ENCODE measurements at regions not wholly inside any gene's neighbourhood (a gene's known extent, or its start where the extent isn't known, plus 50 kb on each side); places are given as distances from the start of the nearest gene placed in this dataset.
"Not testable (repeated sequence)": the region's sequence is repeated elsewhere in the genome, so short reads cannot be mapped to it uniquely, and the experiment has no call there.

GRCh38 chr14:55781046-55781445 is 201.0 kb downstream of the KTN1 start:
- H3K4me1 Mint-ChIP-seq (ENCODE audit: low read depth), result no peaks in the 10 kb centered on the region
- H3K27me3 Mint-ChIP-seq, result no peaks in the 10 kb centered on the region
- DNase-seq (ENCODE audit: low spot score, unreplicated experiment), result no peak
- no peak overlapping the region for H3K4me3 Mint-ChIP-seq (ENCODE audit: low read depth)
- no peak for TF ChIP-seq CTCF (IDR thresholded peaks at IDR 0.05; ENCODE audit: unreplicated experiment)
- H3K9me3 Mint-ChIP-seq (ENCODE audit: low read depth), result peaks cover 4% of the 10 kb centered on the region
- no peaks in the 10 kb centered on the region for H3K36me3 Mint-ChIP-seq (ENCODE audit: insufficient read depth)
- no peak overlapping the region for H3K27ac Mint-ChIP-seq

GRCh38 chr14:55782166-55782565 is 202.2 kb downstream of the KTN1 start:
- no peak for DNase-seq (ENCODE audit: low spot score, unreplicated experiment)
- Mint-ChIP-seq H3K9me3 (ENCODE audit: low read depth) (peaks cover 4% of the 10 kb centered on the region), H3K4me1 (ENCODE audit: low read depth) (no peaks in the 10 kb centered on the region), H3K27me3 (no peaks in the 10 kb centered on the region), H3K27ac (no peak overlapping the region), H3K4me3 (ENCODE audit: low read depth) (no peak overlapping the region), H3K36me3 (ENCODE audit: insufficient read depth) (no peaks in the 10 kb centered on the region)
- TF ChIP-seq CTCF (IDR thresholded peaks at IDR 0.05; ENCODE audit: unreplicated experiment), result no peak

GRCh38 chr14:55789406-55789805 is 209.4 kb downstream of the KTN1 start:
- peaks cover 3% of the 10 kb centered on the region for H3K4me1 Mint-ChIP-seq (ENCODE audit: low read depth)
- no peaks in the 10 kb centered on the region for H3K36me3 Mint-ChIP-seq (ENCODE audit: insufficient read depth)
- no peaks in the 10 kb centered on the region for H3K9me3 Mint-ChIP-seq (ENCODE audit: low read depth)
- DNase-seq (ENCODE audit: low spot score, unreplicated experiment), result no peak
- H3K27ac Mint-ChIP-seq, result no peak overlapping the region
- H3K4me3 Mint-ChIP-seq (ENCODE audit: low read depth), result no peak overlapping the region
- H3K27me3 Mint-ChIP-seq, result no peaks in the 10 kb centered on the region
- no peak for TF ChIP-seq CTCF (IDR thresholded peaks at IDR 0.05; ENCODE audit: unreplicated experiment)

- H3K4me3 Mint-ChIP-seq (ENCODE audit: low read depth), result no peak overlapping the region
- H3K27me3 Mint-ChIP-seq, result no peaks in the 10 kb centered on the region
These were observed 214.9 kb downstream of the KTN1 start for GRCh38 chr14:55794655-55795595.

GRCh38 chr14:55796513-55796912 is 216.5 kb downstream of the KTN1 start:
- H3K27ac Mint-ChIP-seq; H3K36me3 Mint-ChIP-seq (ENCODE audit: insufficient read depth); H3K4me3 Mint-ChIP-seq (ENCODE audit: low read depth): not testable (repeated sequence)

More at GRCh38 chr14:55794655-55795595, 214.9 kb downstream of the KTN1 start:
- no peak for TF ChIP-seq CTCF (IDR thresholded peaks at IDR 0.05; ENCODE audit: unreplicated experiment)
- Mint-ChIP-seq H3K36me3 (ENCODE audit: insufficient read depth) (no peaks in the 10 kb centered on the region), H3K9me3 (ENCODE audit: low read depth) (no peaks in the 10 kb centered on the region), H3K27ac (no peak overlapping the region), H3K4me1 (ENCODE audit: low read depth) (peaks cover 12% of the 10 kb centered on the region)
- no peak for DNase-seq (ENCODE audit: low spot score, unreplicated experiment)

GRCh38 chr14:55798406-55798805 is 218.4 kb downstream of the KTN1 start:
- no peak for TF ChIP-seq CTCF (IDR thresholded peaks at IDR 0.05; ENCODE audit: unreplicated experiment)
- no peak for DNase-seq (ENCODE audit: low spot score, unreplicated experiment)
- Mint-ChIP-seq H3K27ac (no peak overlapping the region), H3K4me3 (ENCODE audit: low read depth) (no peak overlapping the region), H3K36me3 (ENCODE audit: insufficient read depth) (no peaks in the 10 kb centered on the region), H3K9me3 (ENCODE audit: low read depth) (peaks cover 5% of the 10 kb centered on the region), H3K27me3 (no peaks in the 10 kb centered on the region), H3K4me1 (ENCODE audit: low read depth) (peaks cover 10% of the 10 kb centered on the region)

More at GRCh38 chr14:55796513-55796912, 216.5 kb downstream of the KTN1 start:
- H3K9me3 Mint-ChIP-seq (ENCODE audit: low read depth); H3K4me1 Mint-ChIP-seq (ENCODE audit: low read depth); DNase-seq (ENCODE audit: low spot score, unreplicated experiment); H3K27me3 Mint-ChIP-seq: not testable (repeated sequence)

Data from progenitor cell of endocrine pancreas (in vitro differentiated cells).